Activated CD4-positive, alpha-beta T cell treated with anti-CD3 and anti-CD28 coated beads for 1 hour (primary cell): ENCODE measurements at regions not wholly inside any gene's neighbourhood (a gene's known extent, or its start where the extent isn't known, plus 50 kb on each side); places are given as distances from the start of the nearest gene placed in this dataset.

ENCODE experiments used
- DNase-seq: peaks from one replicate; pipeline ENCODE4 v3.0.0-alpha.2; 2020

- DNase-seq = no peak
Measured at GRCh38 chr7:32262315-32262714, 192.1 kb upstream of the PDE1C start.

GRCh38 chr7:32259931-32260596 is 189.9 kb upstream of the PDE1C start:
- no peak for DNase-seq

- DNase-seq = no peak
Measured at GRCh38 chr7:32258265-32258664, 188.1 kb upstream of the PDE1C start.

GRCh38 chr7:32257621-32258020 is 187.4 kb upstream of the PDE1C start:
- no peak for DNase-seq

- no peak for DNase-seq
Measured at GRCh38 chr7:32256811-32257210, 186.6 kb upstream of the PDE1C start.

GRCh38 chr7:32256376-32256775 is 186.2 kb upstream of the PDE1C start:
- DNase-seq = no peak

GRCh38 chr7:32255036-32255435 is 184.8 kb upstream of the PDE1C start:
- DNase-seq = no peak

- DNase-seq = no peak
Measured at GRCh38 chr7:32253299-32253698, 183.1 kb upstream of the PDE1C start.

- no peak for DNase-seq
Measured at GRCh38 chr7:32251659-32252058, 181.5 kb upstream of the PDE1C start.

- DNase-seq = no peak
Measured at GRCh38 chr7:32250471-32251260, 180.5 kb upstream of the PDE1C start.

GRCh38 chr7:32250003-32250402 is 179.8 kb upstream of the PDE1C start:
- DNase-seq = no peak

GRCh38 chr7:32248522-32248921 is 178.3 kb upstream of the PDE1C start:
- no peak for DNase-seq

GRCh38 chr7:32244806-32245345 is 174.7 kb upstream of the PDE1C start:
- DNase-seq = no peak

GRCh38 chr7:32243687-32244290 is 173.6 kb upstream of the PDE1C start:
- DNase-seq = no peak

GRCh38 chr7:32242436-32242835 is 172.2 kb upstream of the PDE1C start:
- DNase-seq = no peak

GRCh38 chr7:32241636-32242035 is 171.4 kb upstream of the PDE1C start:
- DNase-seq = no peak

GRCh38 chr7:32239764-32240163 is 169.6 kb upstream of the PDE1C start:
- no peak for DNase-seq

- no peak for DNase-seq
Measured at GRCh38 chr7:32228601-32229000, 158.4 kb upstream of the PDE1C start.

GRCh38 chr7:32227746-32228145 is 157.5 kb upstream of the PDE1C start:
- no peak for DNase-seq

- no peak for DNase-seq
Measured at GRCh38 chr7:32224276-32224675, 154.1 kb upstream of the PDE1C start.

- DNase-seq = no peak
Measured at GRCh38 chr7:32223721-32224120, 153.5 kb upstream of the PDE1C start.

- DNase-seq = no peak
Measured at GRCh38 chr7:32223071-32223650, 153.0 kb upstream of the PDE1C start.

- no peak for DNase-seq
Measured at GRCh38 chr7:32222251-32222900, 152.2 kb upstream of the PDE1C start.
